ENCODE measurements at regions not wholly inside any gene's neighbourhood (a gene's known extent, or its start where the extent isn't known, plus 50 kb on each side); places are given as distances from the start of the nearest gene placed in this dataset.

DNA sequence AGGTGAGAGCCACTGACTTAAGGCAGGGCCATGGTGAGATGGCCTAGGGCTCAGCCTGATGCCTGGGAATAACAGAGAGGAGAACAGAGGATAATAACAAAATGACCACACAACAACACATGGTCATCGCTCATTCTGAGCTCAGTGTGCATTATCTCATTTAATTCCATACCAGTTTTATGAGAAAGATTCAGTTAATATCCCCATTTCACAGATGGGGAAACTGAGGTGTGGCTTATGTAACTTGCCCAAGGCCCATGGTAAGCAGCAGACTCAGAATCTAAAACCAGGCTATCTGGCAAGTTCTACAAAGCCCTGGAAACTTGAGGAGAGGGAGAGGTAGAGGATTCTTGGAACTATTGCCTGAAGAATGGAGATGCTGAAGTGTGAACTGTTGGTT, 200.9 kb upstream of the PMEPA1 start:
- H3K14ac ChIP-seq (ENCODE audit: insufficient read length) = no peak overlapping the region
- no peak overlapping the region for H3K4ac ChIP-seq (replicated peaks; ENCODE audit: insufficient read length, low read depth, low read length)
- ChIA-PET CTCF (ENCODE audit: partially characterized antibody) (no interaction called here), POLR2A (ENCODE audit: partially characterized antibody) (no interaction called here)
- H2AFZ ChIP-seq (ENCODE audit: low read length) = no peak overlapping the region
- H4K5ac ChIP-seq (ENCODE audit: insufficient read length, low read depth, low read length) = no peak overlapping the region
- H2BK12ac ChIP-seq (ENCODE audit: low read depth, low read length) = no peak overlapping the region
- no peaks in the 10 kb centered on the region for H4K20me1 ChIP-seq (replicated peaks in 1 of 2; ENCODE audit: control insufficient read depth in 1 of 2, insufficient read depth in 2 of 2, low read length in 2 of 2)
- no peak overlapping the region for H3K23ac ChIP-seq (ENCODE audit: insufficient read length)
- H3K18ac ChIP-seq (ENCODE audit: extremely low read depth, low read length) = no peak overlapping the region
- no peaks in the 10 kb centered on the region for H3K23me2 ChIP-seq (ENCODE audit: low read depth, low read length)
- FAIRE-seq = no peak
- H2BK20ac ChIP-seq (ENCODE audit: low read length) = no peak overlapping the region
- H2AK5ac ChIP-seq (ENCODE audit: low read depth, low read length) = no peak overlapping the region
- TF ChIP-seq TCF12 (IDR thresholded peaks at IDR 0.05; ENCODE audit: low read depth, low read length) = no peak
- TF ChIP-seq CHD1 (IDR thresholded peaks at IDR 0.05; ENCODE audit: low read depth, low read length) = no peak
- TF ChIP-seq POLR2A (IDR thresholded peaks at IDR 0.05; ENCODE audit: control extremely low read depth in 1 of 2, low read depth in 2 of 2, low read length in 2 of 2) = no peak
- TF ChIP-seq RBBP5 (IDR thresholded peaks at IDR 0.05; ENCODE audit: borderline replicate concordance, low read depth, low read length) = no peak
- no peak for TF ChIP-seq SIN3A (conservative IDR thresholded peaks at IDR 0.05 in 1 of 2, IDR thresholded peaks at IDR 0.05 in 1 of 2; ENCODE audit: low read depth in 1 of 2, low read length in 2 of 2)
- no peak for TF ChIP-seq TEAD4 (IDR thresholded peaks at IDR 0.05; ENCODE audit: low read depth, low read length)
- no peak for TF ChIP-seq CTBP2 (IDR thresholded peaks at IDR 0.05; ENCODE audit: borderline replicate concordance, insufficient read depth, insufficient read length, low read length)
- no peak for TF ChIP-seq EGR1 (IDR thresholded peaks at IDR 0.05; ENCODE audit: borderline replicate concordance, low read depth, low read length)
- no peak for TF ChIP-seq RFX5 (IDR thresholded peaks at IDR 0.05; ENCODE audit: borderline replicate concordance, low read depth, low read length)
- TF ChIP-seq SIX5 (IDR thresholded peaks at IDR 0.05; ENCODE audit: low read depth, low read length) = no peak
- TF ChIP-seq, protein P1, sequence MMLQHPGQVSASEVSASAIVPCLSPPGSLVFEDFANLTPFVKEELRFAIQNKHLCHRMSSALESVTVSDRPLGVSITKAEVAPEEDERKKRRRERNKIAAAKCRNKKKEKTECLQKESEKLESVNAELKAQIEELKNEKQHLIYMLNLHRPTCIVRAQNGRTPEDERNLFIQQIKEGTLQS (IDR thresholded peaks at IDR 0.05; ENCODE audit: insufficient read depth, low read depth, low read length) = no peak
- no peak for TF ChIP-seq FOSL1 (IDR thresholded peaks at IDR 0.05; ENCODE audit: insufficient read depth, low read depth, low read length)
- no peak for TF ChIP-seq TAF1 (IDR thresholded peaks at IDR 0.05; ENCODE audit: low read depth, low read length)
- TF ChIP-seq EZH2 (IDR thresholded peaks at IDR 0.05; ENCODE audit: low read depth, low read length, severe bottlenecking) = no peak
- TF ChIP-seq ASH2L (IDR thresholded peaks at IDR 0.05; ENCODE audit: low read length) = no peak
- H3K27ac ChIP-seq (ENCODE audit: low read depth, low read length) = no peak overlapping the region
- H4K91ac ChIP-seq (replicated peaks; ENCODE audit: insufficient read length, low read length) = no peak overlapping the region
- 86% methylated on average over 1 of the region's 1 CpG; no CpG with 5 or more reads in 1 of the 2 experiments for WGBS, 2 experiments (ENCODE audit: extremely low coverage in 1 of 2, insufficient coverage in 1 of 2, insufficient read length in 1 of 2, insufficient replicate concordance in 2 of 2, low coverage in 1 of 2, low lambda C conversion rate in 2 of 2, missing lambda C conversion rate in 1 of 2)
- H2BK120ac ChIP-seq (replicated peaks; ENCODE audit: low read depth, low read length) = no peak overlapping the region
- no peak for DNase-seq (ENCODE audit: low read depth in 1 of 2, low spot score in 2 of 2)
- no peak overlapping the region for H3K4me2 ChIP-seq (ENCODE audit: insufficient read depth in 1 of 2, low read depth in 2 of 2, low read length in 2 of 2)
- H3K4me3 ChIP-seq (ENCODE audit: extremely low read depth in 1 of 4, insufficient read depth in 2 of 4, low read depth in 3 of 4, low read length in 4 of 4) = no peak overlapping the region
- no peak overlapping the region for H2BK15ac ChIP-seq (ENCODE audit: low read length)
- no peak overlapping the region for H4K8ac ChIP-seq (ENCODE audit: extremely low read depth, insufficient read depth, low read length)
- no peaks in the 10 kb centered on the region for H3K27me3 ChIP-seq (replicated peaks in 1 of 4; ENCODE audit: control insufficient read depth in 3 of 4, extremely low read depth in 1 of 4, insufficient read depth in 3 of 4, low read length in 3 of 4)
- no peak overlapping the region for H3K56ac ChIP-seq (replicated peaks; ENCODE audit: insufficient read length, low read depth, low read length)
- no peaks in the 10 kb centered on the region for H3K36me3 ChIP-seq (ENCODE audit: control insufficient read depth in 2 of 4, insufficient read depth in 4 of 4, low read length in 3 of 4)
- no peak overlapping the region for H3K9ac ChIP-seq (replicated peaks in 1 of 4; ENCODE audit: extremely low read depth in 1 of 4, low read depth in 3 of 4, low read length in 3 of 4)
- no peaks in the 10 kb centered on the region for H3K9me3 ChIP-seq (ENCODE audit: insufficient read depth in 2 of 2, low read depth in 1 of 2, low read length in 1 of 2)
- no peaks in the 10 kb centered on the region for H3K79me1 ChIP-seq (ENCODE audit: low read depth, low read length)
- H3K4me1 ChIP-seq (replicated peaks in 1 of 4; ENCODE audit: control insufficient read depth in 3 of 4, insufficient read depth in 4 of 4, low read length in 3 of 4) = 0 out of 7 replicates have a peak, but pooled peaks cover 0 to 2% (median 0%) of the 10 kb centered on the region in 4 experiments
- H2BK5ac ChIP-seq (ENCODE audit: low read depth, low read length) = no peak overlapping the region
- no peaks in the 10 kb centered on the region for H3K79me2 ChIP-seq (ENCODE audit: control insufficient read depth in 1 of 2, insufficient read depth in 2 of 2, low read length in 2 of 2)

Data from H1 (cell line).